HepG2 (cell line): ENCODE measurements at regions not wholly inside any gene's neighbourhood (a gene's known extent, or its start where the extent isn't known, plus 50 kb on each side); places are given as distances from the start of the nearest gene placed in this dataset.

Experiments
- ATAC-seq: fragments of 200-7000 bp; cut with Tn5 transposase; 3 replicates; pipeline ENCODE4 v1.9.1; 2020; ENCODE audit warnings: mild to moderate bottlenecking, moderate library complexity
- BruUV-seq: library from RNA; stranded (reverse); fragments of 400-500 nt; replicated peaks from 2 replicates; lab custom pipeline; 2021; lab: Mats Ljungman, UMichigan
- CTCF ChIA-PET: fragments of 300-600 bp; formaldehyde crosslinking; extraction: SDS; loops from one replicate; lab custom pipeline; 2021; ENCODE audit warnings: low total read pairs, inconsistent platforms, low intra/inter-chr PET ratio; lab: Yijun Ruan, JAX
- POLR2A ChIA-PET: fragments of 350-600 bp; sonication (Branson Sonifier 250); formaldehyde crosslinking; loops from one replicate; lab custom pipeline; 2020; ENCODE audit warnings: antibody characterized with exemption, inconsistent platforms; lab: Yijun Ruan, JAX
- DNase-seq: peaks from one replicate; pipeline ENCODE4 v3.0.0-alpha.2; 2015; ENCODE audit warnings: low spot score
- FAIRE-seq: peaks from 3 replicates; lab custom pipeline; 2011; peaks lifted over from hg19 to GRCh38; lab: Jason Lieb, UNC
- H2AFZ ChIP-seq: one replicate; pipeline ENCODE4 v1.6.1; 2011; ENCODE audit warnings: low read length, inconsistent platforms
- H3K27ac ChIP-seq: fragments of 300-600 bp; 3 replicates; pipeline ENCODE4 v1.8.0; 2011; ENCODE audit warnings: mixed run types, mild to moderate bottlenecking, mixed read lengths, low read length, inconsistent platforms; ENCODE audit not compliant: insufficient read depth; ENCODE audit errors: extremely low read length
- H3K27me3 ChIP-seq, 2 experiments: fragments of 200-600 bp in 1 of 2; 2 replicates in 1 of 2; 3 replicates in 1 of 2; pipeline versions ENCODE4 v1.6.0 to v1.8.0; 2011; ENCODE audit warnings: low read length in 2 of 2, mild to moderate bottlenecking in 2 of 2, moderate library complexity in 2 of 2, inconsistent platforms in 1 of 2; ENCODE audit not compliant: insufficient read depth in 2 of 2, control insufficient read depth in 1 of 2
- H3K36me3 ChIP-seq, 2 experiments: fragments of 200-600 bp in 1 of 2; replicated peaks in 1 of 2; 2 replicates in 1 of 2; 3 replicates in 1 of 2; pipeline versions ENCODE4 v1.5.1 to v1.8.0; 2011; ENCODE audit warnings: low read length in 2 of 2, inconsistent platforms in 1 of 2; ENCODE audit not compliant: insufficient read depth in 2 of 2, control insufficient read depth in 1 of 2
- H3K4me1 ChIP-seq: 2 replicates; pipeline ENCODE4 v1.5.1; 2012; ENCODE audit warnings: low read length, inconsistent platforms; ENCODE audit not compliant: insufficient read depth
- H3K4me2 ChIP-seq: 2 replicates; pipeline ENCODE4 v1.6.0; 2011; ENCODE audit warnings: low read depth, low read length, inconsistent platforms
- H3K4me3 ChIP-seq, 3 experiments: fragments of 200-600 bp in 1 of 3; sonication (generic), shearing (Covaris generic) in 1 of 3; replicated peaks in 1 of 3; 2 replicates each; pipeline ENCODE4 v1.5.1; 2011 to 2016; ENCODE audit warnings: low read length in 3 of 3, inconsistent platforms in 2 of 3, low read depth in 2 of 3, mild to moderate bottlenecking in 2 of 3, control low read depth in 1 of 3, mixed read lengths in 1 of 3; ENCODE audit not compliant: insufficient read depth in 1 of 3
- H3K79me2 ChIP-seq: one replicate; pipeline ENCODE4 v1.6.1; 2011; ENCODE audit warnings: low read length, inconsistent platforms; ENCODE audit not compliant: insufficient read depth
- H3K9ac ChIP-seq: 2 replicates; pipeline ENCODE4 v1.6.0; 2011; ENCODE audit warnings: mild to moderate bottlenecking, low read depth, low read length, inconsistent platforms; ENCODE audit not compliant: insufficient read depth
- H3K9me3 ChIP-seq: 2 replicates; pipeline ENCODE4 v1.5.1; 2012; ENCODE audit warnings: mild to moderate bottlenecking, low read length
- H4K20me1 ChIP-seq: 2 replicates; pipeline ENCODE4 v1.6.0; 2011; ENCODE audit warnings: inconsistent platforms, mild to moderate bottlenecking, low read length, moderate library complexity; ENCODE audit not compliant: insufficient read depth
- E2F5 ChIP-seq: sonication (generic); formaldehyde crosslinking; conservative IDR thresholded peaks from 2 replicates; pipeline ENCODE4 v1.4.0; 2020; ENCODE audit warnings: missing genetic modification reagents
- ETV6 ChIP-seq: sonication (generic); formaldehyde crosslinking; conservative IDR thresholded peaks from 2 replicates; pipeline ENCODE4 v1.4.0; 2020; ENCODE audit warnings: missing genetic modification reagents
- MNT ChIP-seq: fragments of 450-650 bp; IDR thresholded peaks from 2 replicates; pipeline ENCODE4 v1.6.1; 2016
- PHF21A ChIP-seq: sonication (generic); formaldehyde crosslinking; IDR thresholded peaks from 2 replicates; pipeline ENCODE4 v1.5.0; 2020; ENCODE audit warnings: mild to moderate bottlenecking, missing genetic modification reagents
- PRDM10 ChIP-seq: sonication (generic); formaldehyde crosslinking; IDR thresholded peaks from 2 replicates; pipeline ENCODE4 v1.4.0; 2020; ENCODE audit warnings: low read depth, missing genetic modification reagents
- PRMT3 ChIP-seq: sonication (generic); formaldehyde crosslinking; IDR thresholded peaks from 2 replicates; pipeline ENCODE4 v1.8.1; 2022; ENCODE audit warnings: low read depth, mild to moderate bottlenecking, moderate library complexity, missing genetic modification reagents, borderline replicate concordance
- RBAK ChIP-seq: sonication (generic); formaldehyde crosslinking; IDR thresholded peaks from 2 replicates; pipeline ENCODE4 v1.5.1; 2020; ENCODE audit warnings: mild to moderate bottlenecking, missing genetic modification reagents
- UBTF ChIP-seq: sonication (generic); formaldehyde crosslinking; IDR thresholded peaks from 2 replicates; pipeline ENCODE4 v1.4.0; 2020; ENCODE audit warnings: mild to moderate bottlenecking, missing genetic modification reagents
- ZNF383 ChIP-seq: sonication (generic); formaldehyde crosslinking; IDR thresholded peaks from 2 replicates; pipeline ENCODE4 v1.4.0; 2020; ENCODE audit warnings: missing genetic modification reagents, mild to moderate bottlenecking, borderline replicate concordance
- ZNF609 ChIP-seq: sonication (generic); formaldehyde crosslinking; IDR thresholded peaks from 2 replicates; pipeline ENCODE4 v1.4.0; 2020; ENCODE audit warnings: mild to moderate bottlenecking, missing genetic modification reagents, borderline replicate concordance
- ZNF780A ChIP-seq: sonication (generic); formaldehyde crosslinking; IDR thresholded peaks from 2 replicates; pipeline ENCODE4 v1.8.0; 2022; ENCODE audit warnings: mild to moderate bottlenecking, missing genetic modification reagents, moderate library complexity
- WGBS: methylation state at CpG from one replicate; pipeline ENCODE4 v1.1.6; 2017; ENCODE audit warnings: low lambda C conversion rate; 5-methylcytosine and 5-hydroxymethylcytosine counted together
- in situ Hi-C: cut with HindIII; loops from 2 replicates; pipeline ENCODE4 v1.10.0; 2017; ENCODE audit warnings: low pct_unique_long_range_greater_than_20kb; ENCODE audit not compliant: extremely low pct_ligation_motif_present
- intact Hi-C: fragments of 100-400 bp; cut with micrococcal nuclease; formaldehyde crosslinking; loops from one replicate; pipeline ENCODE4 v1.10.0; 2022; ENCODE audit not compliant: unreplicated experiment

DNA sequence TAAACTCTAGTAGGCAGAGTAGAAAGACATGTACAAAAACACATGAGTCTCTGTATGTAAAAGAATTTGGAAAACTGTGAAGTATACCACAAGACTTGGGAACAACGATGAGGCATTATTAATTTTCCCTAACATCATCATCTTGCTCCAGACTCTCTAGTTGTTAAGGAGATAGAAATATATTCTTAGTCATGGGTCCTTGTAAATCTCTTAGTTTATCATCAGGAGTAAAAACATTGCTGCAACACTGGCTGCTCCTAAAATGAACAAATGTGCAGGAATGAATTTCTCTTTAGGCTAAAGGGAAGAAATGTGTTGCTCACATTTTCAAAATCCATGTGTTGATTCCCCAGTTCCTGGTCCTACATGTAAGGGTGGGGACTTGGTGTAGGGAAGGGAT is 384.6 kb downstream of the STIM2 start:
- no peak overlapping the region for H3K4me2 ChIP-seq
- no peak overlapping the region for H3K27ac ChIP-seq
- H3K79me2 ChIP-seq = no peaks in the 10 kb centered on the region
- WGBS = 0% methylated on average over 1 of the region's 1 CpG
- no TSS peak for BruUV-seq
- POLR2A ChIA-PET = no interaction called here
- no peaks in the 10 kb centered on the region for H3K4me1 ChIP-seq
- H4K20me1 ChIP-seq = no peaks in the 10 kb centered on the region
- no peak overlapping the region for H3K4me3 ChIP-seq
- no peak overlapping the region for H2AFZ ChIP-seq
- DNase-seq = no peak
- H3K36me3 ChIP-seq = no peaks in the 10 kb centered on the region
- H3K27me3 ChIP-seq = no peaks in the 10 kb centered on the region
- H3K9ac ChIP-seq = no peak overlapping the region
- no peaks in the 10 kb centered on the region for H3K9me3 ChIP-seq
- CTCF ChIA-PET = no interaction called here
- in situ Hi-C loops (no loop called here), intact Hi-C loops (no loop called here)
- FAIRE-seq = no peak
- no peak for ATAC-seq
- no peak for TF ChIP-seq MNT
- no peak for TF ChIP-seq RBAK (CRISPR knock-in tag)
- TF ChIP-seq ETV6 (CRISPR knock-in tag) = no peak
- TF ChIP-seq ZNF383 (CRISPR knock-in tag) = no peak
- no peak for TF ChIP-seq PRDM10 (CRISPR knock-in tag)
- no peak for TF ChIP-seq ZNF780A
- TF ChIP-seq PRMT3 = no peak
- TF ChIP-seq PHF21A = no peak
- TF ChIP-seq E2F5 (CRISPR knock-in tag) = no peak
- no peak for TF ChIP-seq ZNF609 (CRISPR knock-in tag)
- no peak for TF ChIP-seq UBTF (CRISPR knock-in tag)
